ENCODE measurements at regions not wholly inside any gene's neighbourhood (a gene's known extent, or its start where the extent isn't known, plus 50 kb on each side); places are given as distances from the start of the nearest gene placed in this dataset.
A peak's percentile ranks its signal among the peaks of the same experiment; 100 is the strongest.

DNA sequence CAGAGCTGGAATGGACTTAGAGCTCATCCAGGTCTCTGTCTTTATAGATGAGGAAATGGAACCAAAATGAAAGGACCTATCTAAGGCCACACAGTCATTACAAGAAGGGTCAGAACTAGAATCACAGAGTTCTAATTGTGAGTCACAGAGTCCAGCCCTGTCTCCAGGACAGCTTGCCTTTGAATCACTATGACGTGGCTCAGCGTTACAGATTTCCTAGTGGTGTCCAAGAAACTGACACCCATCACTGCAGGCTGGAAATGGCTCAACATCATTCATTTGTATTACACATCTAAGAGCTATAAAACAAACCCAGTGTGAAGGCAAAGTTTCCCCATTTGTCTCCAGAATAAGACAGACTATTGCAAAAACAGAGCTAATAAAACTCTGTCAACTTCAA lies 164.3 kb upstream of the SIX2 start:
- DNase-seq (ENCODE audit: low spot score) (no peak), ATAC-seq (no peak)
- Mint-ChIP-seq H3K27me3 (peaks cover 41 to 53% of the 10 kb centered on the region in 2 donors), H3K36me3 (no peaks in the 10 kb centered on the region), H3K4me1 (ENCODE audit: low read depth in 2 of 2) (no peaks in the 10 kb centered on the region), H3K4me3 (no peak overlapping the region), H3K9me3 (peaks cover 3% of the 10 kb centered on the region), H3K27ac (no peak overlapping the region)

DNA sequence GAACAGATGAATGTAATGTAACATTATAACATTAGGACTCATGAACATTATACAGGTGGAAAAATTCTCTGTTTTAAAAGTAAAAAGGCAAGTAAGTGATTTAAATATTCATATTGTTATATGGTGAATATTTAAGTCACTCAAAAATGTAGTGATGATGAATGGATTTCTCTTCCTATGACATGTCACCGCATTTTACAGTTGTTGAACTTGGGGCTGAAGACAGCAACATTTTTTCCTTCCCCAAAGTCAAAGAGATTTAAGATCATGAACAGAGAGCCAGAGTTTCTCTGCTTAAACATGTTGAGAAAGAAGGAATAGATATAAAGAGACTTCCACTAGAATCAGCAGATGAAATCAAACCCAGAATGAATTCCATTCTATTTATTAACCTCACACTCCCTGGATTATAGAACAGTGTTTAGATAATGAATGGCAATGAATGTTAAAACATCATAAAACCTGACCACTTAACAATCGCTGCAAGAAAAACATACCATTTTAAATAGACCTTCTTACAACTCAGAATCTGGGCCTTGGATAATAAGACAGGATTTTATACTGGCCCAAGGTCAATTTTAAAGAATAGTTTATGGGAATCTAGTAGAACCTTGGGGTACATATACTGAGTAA lies 163.6 kb upstream of the SIX2 start:
- ATAC-seq (no peak), DNase-seq (ENCODE audit: low spot score) (no peak)
- H3K9me3 Mint-ChIP-seq, result peaks cover 3% of the 10 kb centered on the region
- no peaks in the 10 kb centered on the region for H3K36me3 Mint-ChIP-seq
- H3K27me3 Mint-ChIP-seq, result peaks cover 46 to 58% of the 10 kb centered on the region in 2 donors
- no peak overlapping the region for H3K27ac Mint-ChIP-seq
- no peak overlapping the region for H3K4me3 Mint-ChIP-seq
- H3K4me1 Mint-ChIP-seq (ENCODE audit: low read depth in 2 of 2), result no peaks in the 10 kb centered on the region

DNA sequence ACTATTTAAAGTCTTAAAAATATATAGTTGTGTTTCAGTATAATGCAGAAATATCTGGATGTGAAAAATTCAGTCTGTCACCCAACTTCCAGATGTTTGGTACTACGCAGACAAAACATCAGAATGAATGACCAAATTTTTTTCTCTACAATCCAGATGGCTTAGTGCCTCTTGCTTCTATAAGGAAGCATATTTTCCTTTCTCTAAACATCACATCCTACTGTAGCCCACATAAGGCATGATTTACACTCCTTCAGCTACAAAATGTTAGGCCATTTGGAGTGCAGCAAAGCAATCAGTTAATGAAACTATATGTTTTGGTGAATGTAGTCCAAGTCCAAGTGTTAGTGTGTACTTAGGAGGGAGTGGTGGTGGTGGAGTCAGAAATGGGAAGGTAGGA lies 162.9 kb upstream of the SIX2 start:
- Mint-ChIP-seq H3K27me3 (peaks cover 42 to 52% of the 10 kb centered on the region in 2 donors), H3K9me3 (no peaks in the 10 kb centered on the region)

DNA sequence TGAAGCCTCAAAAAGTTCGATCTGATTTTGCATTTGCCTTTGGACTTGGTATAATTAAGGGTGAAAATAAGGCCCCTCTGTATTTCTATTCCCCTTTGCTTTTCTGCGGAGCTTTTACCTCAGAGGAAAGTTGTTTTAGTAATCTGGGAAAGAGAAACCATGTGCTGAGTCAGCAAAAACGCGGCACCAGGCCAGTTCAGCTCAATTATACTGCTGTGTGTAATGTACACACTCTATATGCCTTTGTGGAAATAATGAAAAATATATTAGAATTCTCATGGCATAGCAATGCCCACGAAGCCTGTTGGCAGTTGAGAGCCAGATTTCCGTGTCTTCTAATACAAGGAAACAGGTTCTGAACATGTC lies 161.9 kb upstream of the SIX2 start:
- H3K27ac Mint-ChIP-seq, result no peak overlapping the region
- peaks cover 41 to 46% of the 10 kb centered on the region in 2 donors for H3K27me3 Mint-ChIP-seq
- H3K4me3 Mint-ChIP-seq, result no peak overlapping the region
- DNase-seq (ENCODE audit: low spot score) (no peak), ATAC-seq (no peak)
- H3K9me3 Mint-ChIP-seq, result no peaks in the 10 kb centered on the region
- H3K36me3 Mint-ChIP-seq, result no peaks in the 10 kb centered on the region
- H3K4me1 Mint-ChIP-seq (ENCODE audit: low read depth in 2 of 2), result no peaks in the 10 kb centered on the region

More for the DNA sequence above, 162.9 kb upstream of the SIX2 start:
- Mint-ChIP-seq H3K4me3 (no peak overlapping the region), H3K27ac (no peak overlapping the region), H3K4me1 (ENCODE audit: low read depth in 2 of 2) (no peaks in the 10 kb centered on the region), H3K36me3 (no peaks in the 10 kb centered on the region)
- no peak for DNase-seq (ENCODE audit: low spot score)
- no peak for ATAC-seq

DNA sequence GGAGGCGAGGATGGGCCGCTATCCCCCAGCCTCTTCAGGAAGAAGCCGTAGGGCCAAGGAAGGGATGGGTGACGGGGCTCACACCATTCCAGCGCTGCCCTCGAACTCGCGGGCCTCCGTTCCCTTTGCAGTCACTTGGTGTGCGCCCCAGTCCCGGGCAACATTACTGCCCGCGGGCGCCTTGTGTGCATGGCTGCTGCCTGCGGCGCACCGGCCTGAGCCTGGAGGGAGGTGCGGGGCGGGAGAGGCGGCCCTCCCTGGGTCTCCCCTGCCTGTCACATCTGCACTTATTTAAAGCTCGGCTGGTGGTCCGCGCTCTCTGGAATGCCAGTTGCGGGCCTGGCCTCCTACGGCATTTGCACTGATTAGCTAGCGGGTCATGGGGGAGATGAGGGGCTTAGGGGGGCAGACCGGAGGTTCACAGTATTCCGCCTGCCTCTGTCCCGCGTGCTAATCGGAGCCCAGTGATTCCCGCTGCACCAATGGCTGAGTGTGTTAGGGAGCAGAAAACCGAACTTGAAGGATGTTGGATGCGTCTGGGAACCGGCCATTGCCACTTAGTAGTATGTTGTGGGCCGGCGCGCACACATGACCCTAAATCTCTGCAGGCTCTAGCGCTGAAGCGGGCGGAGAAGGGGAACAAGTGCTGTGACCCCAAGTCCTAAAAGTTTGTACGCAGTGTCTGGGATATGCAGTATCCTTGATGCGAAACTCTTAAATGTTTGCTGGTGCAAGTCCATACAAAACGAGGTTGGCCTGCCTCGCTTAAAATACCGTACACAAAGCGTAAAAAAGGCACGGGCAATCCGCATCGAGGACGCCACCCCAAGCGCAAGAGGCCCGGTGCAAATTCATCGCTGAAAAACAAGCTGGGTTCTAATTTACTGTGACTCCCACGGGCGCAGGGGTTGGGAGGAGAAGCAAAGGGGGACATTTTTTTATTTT lies 161.2 kb upstream of the SIX2 start:
- peaks cover 41 to 47% of the 10 kb centered on the region in 2 donors for H3K27me3 Mint-ChIP-seq
- ATAC-seq (peak in 1 of 2 donors; percentile 43), DNase-seq (ENCODE audit: low spot score) (no peak)
- no peaks in the 10 kb centered on the region for H3K4me1 Mint-ChIP-seq (ENCODE audit: low read depth in 2 of 2)
- H3K27ac Mint-ChIP-seq, result no peak overlapping the region
- H3K36me3 Mint-ChIP-seq, result no peaks in the 10 kb centered on the region
- no peaks in the 10 kb centered on the region for H3K9me3 Mint-ChIP-seq
- H3K4me3 Mint-ChIP-seq, result no peak overlapping the region

DNA sequence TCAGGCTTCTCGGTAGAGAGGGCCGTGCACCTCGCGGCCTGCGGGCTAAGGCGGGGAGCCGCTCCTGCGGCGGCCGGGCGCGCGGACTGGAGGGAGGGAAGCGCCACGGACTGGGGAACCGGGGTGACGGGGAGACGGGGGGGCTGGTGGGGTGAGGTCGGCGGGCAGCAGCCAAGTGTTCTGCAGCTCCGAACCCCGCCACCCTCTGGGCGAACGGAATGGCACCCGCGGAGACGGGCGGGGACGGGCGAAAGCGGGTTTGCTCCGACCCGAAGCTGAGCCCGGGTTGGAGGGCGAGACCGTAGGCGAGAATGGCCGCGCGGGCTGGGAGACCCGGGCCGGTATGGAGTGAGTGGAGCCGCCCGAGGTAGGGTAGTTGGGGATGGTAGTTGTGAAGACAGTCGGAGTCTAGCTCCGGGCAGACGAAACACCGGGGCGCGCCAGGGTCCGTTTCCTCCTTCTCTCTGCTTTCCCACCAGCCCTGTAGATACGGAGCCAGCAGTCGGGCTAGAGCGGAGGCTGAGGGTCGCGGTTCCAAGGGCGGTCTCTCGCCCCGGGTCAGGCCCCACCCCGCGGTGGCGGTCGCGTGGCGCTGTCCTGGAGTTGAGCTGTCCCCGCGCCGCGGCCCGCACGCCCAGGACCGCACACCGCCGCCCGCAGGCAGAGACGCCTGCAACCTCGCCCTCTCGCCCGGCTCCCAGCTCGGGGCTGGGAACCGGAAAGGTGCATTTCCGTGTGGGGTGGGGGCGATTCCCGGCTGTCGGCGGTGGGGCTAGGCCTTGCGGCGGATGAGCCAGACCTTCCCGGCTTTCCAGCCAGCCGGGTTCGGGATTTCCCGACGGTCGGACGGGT lies 160.3 kb upstream of the SIX2 start:
- no peaks in the 10 kb centered on the region for H3K4me1 Mint-ChIP-seq (ENCODE audit: low read depth in 2 of 2)
- H3K9me3 Mint-ChIP-seq, result no peaks in the 10 kb centered on the region
- H3K36me3 Mint-ChIP-seq, result no peaks in the 10 kb centered on the region
- no peak overlapping the region for H3K27ac Mint-ChIP-seq
- ATAC-seq (peak; percentile 24 to 52), DNase-seq (ENCODE audit: low spot score) (no peak)
- H3K27me3 Mint-ChIP-seq, result peaks cover 42 to 45% of the 10 kb centered on the region in 2 donors
- H3K4me3 Mint-ChIP-seq, result no peak overlapping the region

DNA sequence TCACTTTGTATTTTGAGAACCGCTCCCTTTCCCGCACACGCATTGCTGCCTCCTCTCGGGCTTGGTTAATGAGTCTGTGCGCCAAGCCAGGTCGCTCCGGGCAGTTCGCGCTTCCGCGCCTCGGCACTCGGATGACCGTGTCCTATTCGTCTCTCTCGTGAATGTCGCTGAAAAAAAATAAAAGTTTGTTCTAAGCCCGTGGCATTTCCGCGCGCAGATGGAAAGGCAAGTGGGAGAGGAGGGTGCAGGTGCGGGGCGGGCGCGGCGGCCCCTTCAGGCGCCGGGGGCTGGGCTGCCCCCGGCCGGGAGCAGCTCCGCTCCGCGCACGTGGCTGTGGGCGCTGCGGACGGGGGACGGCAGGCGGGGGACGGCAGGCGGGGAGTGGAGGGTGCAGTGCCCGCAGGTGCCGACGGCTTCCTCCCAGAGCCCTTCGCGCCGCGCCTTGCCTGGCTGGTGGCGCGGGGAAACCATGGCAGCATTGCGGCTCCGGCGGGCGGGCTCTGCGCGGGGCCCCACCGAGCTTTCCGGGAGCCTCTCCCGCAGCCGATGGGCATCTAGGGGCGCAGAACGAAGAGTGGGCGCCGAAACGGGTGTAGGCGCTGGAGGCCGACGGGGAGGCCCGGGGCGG lies 159.6 kb upstream of the SIX2 start:
- Mint-ChIP-seq H3K4me1 (ENCODE audit: low read depth in 2 of 2) (no peaks in the 10 kb centered on the region), H3K36me3 (no peaks in the 10 kb centered on the region), H3K4me3 (no peak overlapping the region), H3K27ac (no peak overlapping the region), H3K27me3 (peaks cover 44 to 45% of the 10 kb centered on the region in 2 donors), H3K9me3 (no peaks in the 10 kb centered on the region)
- peak in 1 of 2 donors; percentile 48 for ATAC-seq
- no peak for DNase-seq (ENCODE audit: low spot score)

DNA sequence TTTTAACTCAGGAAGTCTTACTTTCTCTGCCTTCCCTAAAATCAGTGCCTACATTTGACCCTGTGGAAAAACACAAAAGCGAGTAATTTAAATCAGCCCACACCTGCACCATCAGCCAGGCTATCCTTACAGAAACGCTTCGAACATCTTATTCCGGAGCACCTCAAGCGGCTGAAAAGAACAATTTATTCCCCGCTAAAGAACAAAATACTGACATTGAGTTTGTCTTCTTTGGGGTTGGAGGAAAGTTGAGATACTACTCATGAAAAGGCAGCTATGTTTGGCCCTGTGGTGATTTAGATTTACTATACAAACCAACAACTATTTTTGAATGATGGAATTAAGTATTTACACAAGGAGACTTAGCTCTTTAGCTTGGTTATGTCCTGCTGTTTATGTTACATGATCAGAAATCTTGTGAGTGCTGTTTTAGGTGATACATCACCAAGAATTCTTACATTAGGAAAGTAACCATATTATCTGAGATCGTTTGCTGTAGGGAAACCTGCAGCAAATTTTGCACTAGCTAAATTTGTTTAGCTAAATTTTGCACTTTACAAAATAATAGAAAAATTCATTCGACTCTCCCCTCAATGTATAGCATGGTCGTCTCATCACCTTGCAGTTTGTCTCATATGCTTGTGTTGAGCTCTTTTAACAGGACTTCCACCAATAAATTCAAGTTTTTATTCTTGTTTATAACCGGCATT lies 158.8 kb upstream of the SIX2 start:
- H3K27me3 Mint-ChIP-seq, result peaks cover 47 to 48% of the 10 kb centered on the region in 2 donors
- H3K36me3 Mint-ChIP-seq, result no peaks in the 10 kb centered on the region
- no peaks in the 10 kb centered on the region for H3K9me3 Mint-ChIP-seq
- no peak overlapping the region for H3K27ac Mint-ChIP-seq
- no peak overlapping the region for H3K4me3 Mint-ChIP-seq
- DNase-seq (ENCODE audit: low spot score) (no peak), ATAC-seq (no peak)
- no peaks in the 10 kb centered on the region for H3K4me1 Mint-ChIP-seq (ENCODE audit: low read depth in 2 of 2)

DNA sequence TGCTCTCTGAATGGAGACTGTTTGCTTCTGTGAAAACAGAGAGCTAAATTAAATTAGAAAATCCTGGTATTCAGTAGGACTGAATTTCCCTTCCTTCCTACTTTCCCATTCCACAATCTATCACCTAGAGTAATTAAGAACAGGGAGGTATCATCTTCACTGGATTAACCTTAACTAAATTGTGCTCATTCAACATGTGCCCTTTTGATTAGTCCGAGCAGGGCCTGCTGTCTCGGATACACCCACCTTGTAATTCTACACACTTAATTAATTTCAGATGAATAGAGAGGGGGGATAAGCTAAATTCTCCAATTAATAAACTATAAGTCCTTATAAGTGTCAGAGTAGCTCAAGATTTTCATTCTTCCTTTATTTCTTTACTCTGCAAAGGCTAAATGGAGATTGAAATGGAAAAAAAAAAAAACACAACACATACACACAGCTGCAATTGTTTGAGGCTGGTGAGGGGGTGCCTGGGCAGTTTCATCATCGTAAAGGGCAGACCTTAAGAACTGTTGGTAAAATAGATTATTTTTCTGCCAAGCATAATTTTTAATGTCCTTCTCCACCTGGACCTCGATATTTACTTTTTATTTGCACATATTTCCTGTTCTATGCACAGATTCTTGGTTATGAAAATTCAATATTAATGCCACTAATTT lies 157.1 kb upstream of the SIX2 start:
- Mint-ChIP-seq H3K4me3 (no peak overlapping the region), H3K9me3 (no peaks in the 10 kb centered on the region), H3K4me1 (ENCODE audit: low read depth in 2 of 2) (no peaks in the 10 kb centered on the region), H3K27me3 (peaks cover 49 to 51% of the 10 kb centered on the region in 2 donors), H3K36me3 (no peaks in the 10 kb centered on the region), H3K27ac (no peak overlapping the region)
- no peak for ATAC-seq
- DNase-seq (ENCODE audit: low spot score), result no peak

DNA sequence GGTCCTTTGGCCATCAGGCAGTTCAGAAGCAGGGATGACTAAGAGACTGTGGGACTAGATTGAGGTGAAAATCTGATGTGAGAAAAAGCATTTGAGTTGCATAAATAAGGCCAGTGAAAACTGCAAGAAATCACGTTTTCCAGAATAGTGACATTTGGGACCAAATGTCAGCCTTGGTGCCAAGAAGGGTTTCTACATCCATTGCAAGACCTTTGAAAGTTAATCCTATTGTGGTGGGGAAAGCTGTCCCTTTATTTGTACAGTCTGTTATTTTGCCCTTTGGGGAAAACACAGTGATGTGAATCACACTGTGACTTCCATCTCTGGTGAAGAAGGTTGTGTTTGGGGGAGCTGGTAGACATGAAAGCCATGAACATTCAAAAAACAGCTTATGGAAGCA lies 153.5 kb upstream of the SIX2 start:
- Mint-ChIP-seq H3K27ac (no peak overlapping the region), H3K27me3 (peaks cover 43 to 51% of the 10 kb centered on the region in 2 donors), H3K36me3 (no peaks in the 10 kb centered on the region), H3K4me3 (no peak overlapping the region), H3K9me3 (no peaks in the 10 kb centered on the region), H3K4me1 (ENCODE audit: low read depth in 2 of 2) (no peaks in the 10 kb centered on the region)
- ATAC-seq, result no peak
- no peak for DNase-seq (ENCODE audit: low spot score)

DNA sequence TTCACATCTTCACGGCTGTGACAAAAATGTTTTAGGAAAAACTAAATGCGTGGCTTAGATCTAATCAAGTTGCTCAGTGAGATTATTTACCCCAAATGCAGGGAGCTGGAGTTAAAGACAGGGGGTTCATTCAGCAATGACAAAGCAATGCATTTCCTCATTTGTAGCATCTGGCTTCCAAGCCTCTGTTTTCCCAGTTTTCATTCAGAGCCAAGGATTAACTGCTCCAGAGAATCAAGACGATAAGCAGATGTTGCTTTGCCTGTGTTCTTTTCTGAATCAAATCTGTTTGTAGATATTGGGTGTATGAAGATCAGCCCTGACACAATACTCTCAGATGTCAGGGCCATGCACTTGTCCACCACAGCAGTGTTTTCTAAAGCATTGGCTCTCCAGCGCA lies 147.4 kb upstream of the SIX2 start:
- ATAC-seq (no peak), DNase-seq (ENCODE audit: low spot score) (no peak)
- Mint-ChIP-seq H3K9me3 (no peaks in the 10 kb centered on the region), H3K36me3 (no peaks in the 10 kb centered on the region), H3K27me3 (peaks cover 14 to 32% of the 10 kb centered on the region in 2 donors), H3K4me3 (no peak overlapping the region), H3K4me1 (ENCODE audit: low read depth in 2 of 2) (no peaks in the 10 kb centered on the region), H3K27ac (no peak overlapping the region)

DNA sequence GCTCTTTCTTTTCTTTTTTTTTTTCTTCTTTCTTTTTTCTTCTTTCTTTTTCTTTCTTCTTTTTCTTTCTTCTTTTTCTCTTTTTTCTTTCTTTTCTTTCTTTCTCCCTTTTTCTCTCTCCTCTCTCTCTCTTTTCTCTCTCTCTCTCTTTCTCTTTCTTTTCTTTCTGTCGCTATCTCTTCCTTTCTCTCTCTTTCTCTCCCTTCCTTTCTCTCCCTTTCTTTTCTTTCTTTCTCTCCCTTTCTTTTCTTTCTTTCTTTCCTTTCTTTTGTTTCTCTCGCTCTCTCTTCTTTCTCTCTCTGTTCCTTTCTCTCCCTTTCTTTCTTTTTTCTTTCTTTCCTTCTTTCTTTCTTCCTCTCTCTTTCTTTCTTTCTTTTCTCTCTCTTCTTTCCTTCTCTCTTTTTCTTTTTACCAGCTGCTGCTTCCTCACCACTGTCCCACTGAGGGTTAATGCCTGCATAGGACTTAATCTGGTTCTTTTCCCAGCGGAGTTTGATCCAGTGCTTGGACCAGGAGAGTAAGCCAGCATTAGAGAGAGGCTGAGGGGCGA lies 145.4 kb upstream of the SIX2 start:
- no peaks in the 10 kb centered on the region for H3K36me3 Mint-ChIP-seq

More for the DNA sequence above, 145.4 kb upstream of the SIX2 start:
- Mint-ChIP-seq H3K4me3 (no peak overlapping the region), H3K4me1 (ENCODE audit: low read depth in 2 of 2) (no peaks in the 10 kb centered on the region), H3K27ac (no peak overlapping the region), H3K9me3 (no peaks in the 10 kb centered on the region), H3K27me3 (peaks cover 8 to 25% of the 10 kb centered on the region in 2 donors)
- no peak for DNase-seq (ENCODE audit: low spot score)
- ATAC-seq, result no peak

Measured in natural killer cell treated with Interleukin-12 subunit alpha and Interleukin-12 subunit beta and Interleukin-15 and Interleukin-18, amount 100 ng/mL, for 72 hours (primary cell).